ENCODE measurements at regions not wholly inside any gene's neighbourhood (a gene's known extent, or its start where the extent isn't known, plus 50 kb on each side); places are given as distances from the start of the nearest gene placed in this dataset.

DNA sequence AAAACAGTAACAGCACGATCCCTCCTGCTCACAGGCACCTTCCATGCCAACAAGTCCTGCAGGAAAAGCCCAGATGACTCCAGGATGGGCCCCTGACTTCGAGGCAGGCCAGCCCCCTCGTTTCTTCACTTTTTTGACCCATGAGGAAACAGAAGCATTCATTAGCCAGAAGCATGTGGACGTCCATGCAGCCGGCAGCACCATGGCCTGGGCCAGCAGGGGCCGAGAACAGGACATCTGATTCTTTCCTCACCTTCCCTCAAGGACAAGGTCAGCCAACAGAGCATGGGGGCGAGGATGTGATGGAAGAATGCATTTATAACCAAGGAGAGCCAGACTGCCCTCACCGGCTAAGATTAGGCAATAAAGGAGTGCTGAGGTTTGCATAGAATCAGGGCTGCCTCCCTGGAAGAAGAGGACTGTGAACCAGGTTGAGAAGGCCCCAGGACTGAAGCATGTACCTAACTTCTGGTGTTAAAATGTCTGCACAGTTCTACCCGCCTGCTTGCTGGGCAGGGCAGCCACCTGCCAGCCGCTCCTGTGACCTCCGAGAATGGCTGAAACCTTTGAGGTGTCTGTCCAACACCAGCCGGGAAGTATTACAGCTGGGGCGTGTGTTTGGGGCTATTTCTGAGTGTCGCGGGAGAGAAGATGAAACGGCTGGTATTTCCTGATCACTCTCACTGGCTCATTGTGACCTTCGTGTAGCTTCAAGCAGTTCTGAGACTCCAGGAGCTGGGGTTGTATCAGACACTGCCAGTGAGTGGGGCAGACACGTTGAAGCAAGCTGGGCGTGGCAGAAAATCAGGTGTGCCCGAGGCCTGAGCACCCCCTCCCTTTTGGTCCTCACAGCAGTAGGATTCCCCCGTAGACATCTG lies 94.0 kb upstream of the TNRC6C start:
- no peak overlapping the region for H2AK5ac ChIP-seq (ENCODE audit: low read length)
- no peak overlapping the region for H2BK120ac ChIP-seq (ENCODE audit: low read depth, low read length)
- H2BK5ac ChIP-seq (ENCODE audit: low read length) = no peak overlapping the region
- WGBS (ENCODE audit: extremely low coverage, insufficient coverage, low lambda C conversion rate) = no CpG with 5 or more reads among the region's 21 CpGs
- no peak overlapping the region for H3K23ac ChIP-seq (ENCODE audit: low read length)
- no peak overlapping the region for H4K5ac ChIP-seq (ENCODE audit: low read length)
- H3K18ac ChIP-seq (ENCODE audit: low read length) = no peak overlapping the region
- no peaks in the 10 kb centered on the region for H3K79me1 ChIP-seq (ENCODE audit: low read length)
- H3K4ac ChIP-seq (ENCODE audit: low read depth, low read length) = no peak overlapping the region
- H3K9ac ChIP-seq (ENCODE audit: low read length) = no peak overlapping the region
- H3K36me3 ChIP-seq (ENCODE audit: control insufficient read depth, insufficient read depth, low read length) = no peaks in the 10 kb centered on the region
- no peak overlapping the region for H3K27ac ChIP-seq (ENCODE audit: low read depth, low read length)
- DNase-seq = no peak
- H3K56ac ChIP-seq (ENCODE audit: low read length) = no peak overlapping the region
- no peak overlapping the region for H4K8ac ChIP-seq (ENCODE audit: low read depth, low read length)
- no peaks in the 10 kb centered on the region for H3K27me3 ChIP-seq (ENCODE audit: insufficient read depth, low read length, poor library complexity)
- H3K4me1 ChIP-seq (ENCODE audit: control insufficient read depth, low read depth, low read length) = no peaks in the 10 kb centered on the region
- no peak overlapping the region for H3K4me2 ChIP-seq (ENCODE audit: low read length)
- no peak overlapping the region for H2BK15ac ChIP-seq (replicated peaks; ENCODE audit: low read depth)
- no peaks in the 10 kb centered on the region for H3K79me2 ChIP-seq (ENCODE audit: control insufficient read depth, insufficient read depth, low read length)
- no peak overlapping the region for H3K4me3 ChIP-seq (ENCODE audit: low read length)

DNA sequence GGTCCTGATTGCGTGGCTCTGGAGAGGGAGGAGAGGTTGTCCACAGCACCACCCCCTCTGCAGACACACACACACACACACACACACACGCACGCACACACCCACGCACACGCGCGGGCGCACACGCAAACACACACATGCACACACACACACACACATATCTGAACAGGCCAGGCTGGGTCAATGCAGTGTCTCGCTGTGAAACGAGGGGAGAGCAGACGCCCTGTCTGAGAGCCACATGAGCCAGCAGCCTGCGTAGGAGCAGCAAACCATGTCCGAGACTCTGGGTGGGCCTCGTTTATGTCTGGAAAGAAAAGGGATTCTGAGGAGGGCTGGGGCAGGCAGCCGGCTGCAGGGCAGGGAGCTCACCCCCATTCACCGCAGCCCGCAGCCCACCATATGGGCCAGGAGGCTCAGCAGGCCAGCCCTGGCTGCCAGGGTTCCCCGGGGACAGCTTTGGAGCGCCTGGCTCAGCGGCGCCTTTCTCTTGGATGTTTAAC lies 93.3 kb upstream of the TNRC6C start:
- no peak overlapping the region for H4K8ac ChIP-seq (ENCODE audit: low read depth, low read length)
- H3K27me3 ChIP-seq (ENCODE audit: insufficient read depth, low read length, poor library complexity) = no peaks in the 10 kb centered on the region
- H3K18ac ChIP-seq (ENCODE audit: low read length) = no peak overlapping the region
- no peak overlapping the region for H3K4me3 ChIP-seq (ENCODE audit: low read length)
- DNase-seq = no peak
- no peak overlapping the region for H3K4me2 ChIP-seq (ENCODE audit: low read length)
- WGBS (ENCODE audit: extremely low coverage, insufficient coverage, low lambda C conversion rate) = no CpG with 5 or more reads among the region's 22 CpGs
- H3K4ac ChIP-seq (ENCODE audit: low read depth, low read length) = no peak overlapping the region
- no peak overlapping the region for H2BK120ac ChIP-seq (ENCODE audit: low read depth, low read length)
- H3K79me2 ChIP-seq (ENCODE audit: control insufficient read depth, insufficient read depth, low read length) = no peaks in the 10 kb centered on the region
- no peak overlapping the region for H3K23ac ChIP-seq (ENCODE audit: low read length)
- H3K9ac ChIP-seq (ENCODE audit: low read length) = no peak overlapping the region
- no peak overlapping the region for H2BK15ac ChIP-seq (replicated peaks; ENCODE audit: low read depth)
- no peak overlapping the region for H2BK5ac ChIP-seq (ENCODE audit: low read length)
- H3K36me3 ChIP-seq (ENCODE audit: control insufficient read depth, insufficient read depth, low read length) = no peaks in the 10 kb centered on the region
- H3K79me1 ChIP-seq (ENCODE audit: low read length) = no peaks in the 10 kb centered on the region
- H4K5ac ChIP-seq (ENCODE audit: low read length) = no peak overlapping the region
- no peak overlapping the region for H2AK5ac ChIP-seq (ENCODE audit: low read length)
- no peak overlapping the region for H3K27ac ChIP-seq (ENCODE audit: low read depth, low read length)
- no peak overlapping the region for H3K56ac ChIP-seq (ENCODE audit: low read length)
- H3K4me1 ChIP-seq (ENCODE audit: control insufficient read depth, low read depth, low read length) = no peaks in the 10 kb centered on the region

DNA sequence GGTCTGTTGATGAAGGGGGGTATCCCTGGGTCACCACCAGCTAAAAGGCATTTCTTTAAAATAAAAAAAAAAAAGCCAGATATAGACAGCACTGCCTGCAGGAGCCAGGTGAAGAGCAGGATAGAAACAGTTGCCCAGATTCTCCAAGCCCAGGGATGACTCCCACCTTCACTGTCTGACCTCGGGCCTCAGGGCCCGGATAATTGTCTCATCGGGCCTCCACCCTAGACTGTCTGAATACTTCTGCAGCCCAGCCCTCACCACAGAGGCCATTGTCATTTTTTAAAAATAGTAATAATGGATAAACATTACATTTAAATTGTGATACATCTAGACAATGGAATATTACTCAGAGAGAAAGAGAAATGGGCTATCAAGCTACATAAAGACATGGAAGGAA lies 92.8 kb upstream of the TNRC6C start:
- Histone ChIP-seq H3K18ac (ENCODE audit: low read length) (no peak overlapping the region), H2BK5ac (ENCODE audit: low read length) (no peak overlapping the region), H2BK120ac (ENCODE audit: low read depth, low read length) (no peak overlapping the region), H2BK15ac (replicated peaks; ENCODE audit: low read depth) (no peak overlapping the region), H3K4me3 (ENCODE audit: low read length) (no peak overlapping the region), H4K5ac (ENCODE audit: low read length) (no peak overlapping the region), H3K4me1 (ENCODE audit: control insufficient read depth, low read depth, low read length) (no peaks in the 10 kb centered on the region), H3K56ac (ENCODE audit: low read length) (no peak overlapping the region), H3K79me1 (ENCODE audit: low read length) (no peaks in the 10 kb centered on the region), H3K36me3 (ENCODE audit: control insufficient read depth, insufficient read depth, low read length) (no peaks in the 10 kb centered on the region), H4K8ac (ENCODE audit: low read depth, low read length) (no peak overlapping the region), H3K4me2 (ENCODE audit: low read length) (no peak overlapping the region), H3K9ac (ENCODE audit: low read length) (no peak overlapping the region), H3K4ac (ENCODE audit: low read depth, low read length) (no peak overlapping the region), H3K27me3 (ENCODE audit: insufficient read depth, low read length, poor library complexity) (no peaks in the 10 kb centered on the region), H3K79me2 (ENCODE audit: control insufficient read depth, insufficient read depth, low read length) (no peaks in the 10 kb centered on the region), H2AK5ac (ENCODE audit: low read length) (no peak overlapping the region), H3K23ac (ENCODE audit: low read length) (no peak overlapping the region), H3K27ac (ENCODE audit: low read depth, low read length) (no peak overlapping the region)
- no peak for DNase-seq
- WGBS (ENCODE audit: extremely low coverage, insufficient coverage, low lambda C conversion rate) = no CpG with 5 or more reads among the region's 3 CpGs

DNA sequence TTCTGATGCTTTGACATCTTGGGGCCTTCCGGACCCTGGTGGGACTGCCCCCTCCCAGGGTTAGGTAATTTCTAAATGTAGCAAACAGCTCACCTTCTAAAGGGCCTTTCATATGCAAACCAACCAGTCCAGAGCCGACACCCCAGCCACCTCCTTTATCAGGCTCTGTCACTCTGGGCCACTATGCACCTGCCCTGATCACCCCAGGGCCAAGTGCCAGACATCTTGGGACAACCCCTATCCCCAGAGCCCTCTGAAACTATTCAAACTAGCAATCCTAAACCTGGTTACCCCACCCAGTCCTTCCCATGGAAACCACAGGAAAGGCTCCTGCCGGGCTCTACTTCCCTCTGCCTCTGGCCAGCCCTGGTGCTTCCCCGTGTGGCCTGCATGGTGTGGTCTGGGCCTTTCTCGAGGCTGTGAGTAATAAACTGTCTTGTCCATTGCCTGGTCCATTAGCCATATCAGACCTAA lies 91.2 kb upstream of the TNRC6C start:
- Histone ChIP-seq H3K9ac (ENCODE audit: low read length) (no peak overlapping the region), H2BK5ac (ENCODE audit: low read length) (no peak overlapping the region), H4K8ac (ENCODE audit: low read depth, low read length) (no peak overlapping the region), H2BK120ac (ENCODE audit: low read depth, low read length) (no peak overlapping the region), H3K79me2 (ENCODE audit: control insufficient read depth, insufficient read depth, low read length) (no peaks in the 10 kb centered on the region), H4K5ac (ENCODE audit: low read length) (no peak overlapping the region), H3K4me1 (ENCODE audit: control insufficient read depth, low read depth, low read length) (no peaks in the 10 kb centered on the region), H3K27ac (ENCODE audit: low read depth, low read length) (no peak overlapping the region), H3K4me2 (ENCODE audit: low read length) (no peak overlapping the region), H3K4me3 (ENCODE audit: low read length) (no peak overlapping the region), H3K27me3 (ENCODE audit: insufficient read depth, low read length, poor library complexity) (no peaks in the 10 kb centered on the region), H3K79me1 (ENCODE audit: low read length) (no peaks in the 10 kb centered on the region), H3K4ac (ENCODE audit: low read depth, low read length) (no peak overlapping the region), H3K18ac (ENCODE audit: low read length) (no peak overlapping the region), H2AK5ac (ENCODE audit: low read length) (no peak overlapping the region), H2BK15ac (replicated peaks; ENCODE audit: low read depth) (no peak overlapping the region), H3K23ac (ENCODE audit: low read length) (no peak overlapping the region), H3K56ac (ENCODE audit: low read length) (no peak overlapping the region), H3K36me3 (ENCODE audit: control insufficient read depth, insufficient read depth, low read length) (no peaks in the 10 kb centered on the region)
- no peak for DNase-seq
- WGBS (ENCODE audit: extremely low coverage, insufficient coverage, low lambda C conversion rate) = no CpG with 5 or more reads among the region's 5 CpGs

DNA sequence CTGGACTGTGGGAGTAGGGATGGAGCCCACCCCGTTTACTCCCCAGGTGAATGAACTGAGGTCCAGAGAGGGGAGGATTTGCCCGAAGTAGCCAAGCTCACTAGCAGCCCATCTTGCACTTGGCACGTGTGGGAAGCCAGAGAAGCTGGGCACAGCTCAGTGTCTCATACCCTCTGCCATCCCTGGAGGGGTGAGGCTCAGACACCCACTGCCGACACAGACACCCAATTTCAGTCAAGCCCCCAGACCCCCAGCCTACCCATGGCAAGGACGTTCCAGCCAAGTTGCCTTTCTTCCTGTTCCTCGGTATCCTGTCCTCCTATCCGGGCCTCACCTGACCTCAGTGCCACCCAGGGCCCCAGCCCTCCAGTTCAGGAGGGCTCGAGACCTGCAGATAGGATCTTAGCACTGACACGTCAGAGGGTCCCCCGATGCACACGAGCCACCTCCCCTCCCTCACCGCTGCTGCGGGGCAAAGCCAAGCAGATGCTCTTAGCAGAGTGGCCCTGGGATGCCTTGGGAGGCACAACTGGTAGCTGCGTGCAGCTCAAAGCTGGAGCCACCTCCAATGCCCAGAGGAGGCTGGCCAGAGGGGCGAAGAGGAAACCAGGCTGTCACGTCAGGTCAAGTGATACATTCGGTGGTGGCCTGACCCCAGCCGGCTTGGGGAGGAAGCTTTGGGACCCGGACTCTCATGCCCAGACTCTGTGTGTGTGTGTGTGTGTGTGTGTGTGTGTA lies 90.4 kb upstream of the TNRC6C start:
- Histone ChIP-seq H3K4me1 (ENCODE audit: control insufficient read depth, low read depth, low read length) (no peaks in the 10 kb centered on the region), H3K9ac (ENCODE audit: low read length) (no peak overlapping the region), H3K4me2 (ENCODE audit: low read length) (no peak overlapping the region), H3K27ac (ENCODE audit: low read depth, low read length) (no peak overlapping the region), H3K27me3 (ENCODE audit: insufficient read depth, low read length, poor library complexity) (no peaks in the 10 kb centered on the region), H2BK120ac (ENCODE audit: low read depth, low read length) (no peak overlapping the region), H3K4ac (ENCODE audit: low read depth, low read length) (no peak overlapping the region), H4K8ac (ENCODE audit: low read depth, low read length) (no peak overlapping the region), H2BK5ac (ENCODE audit: low read length) (no peak overlapping the region), H3K4me3 (ENCODE audit: low read length) (no peak overlapping the region), H3K18ac (ENCODE audit: low read length) (no peak overlapping the region), H3K36me3 (ENCODE audit: control insufficient read depth, insufficient read depth, low read length) (no peaks in the 10 kb centered on the region), H4K5ac (ENCODE audit: low read length) (no peak overlapping the region), H2BK15ac (replicated peaks; ENCODE audit: low read depth) (no peak overlapping the region), H3K79me2 (ENCODE audit: control insufficient read depth, insufficient read depth, low read length) (no peaks in the 10 kb centered on the region), H3K23ac (ENCODE audit: low read length) (no peak overlapping the region), H3K56ac (ENCODE audit: low read length) (no peak overlapping the region), H3K79me1 (ENCODE audit: low read length) (no peaks in the 10 kb centered on the region), H2AK5ac (ENCODE audit: low read length) (no peak overlapping the region)
- no peak for DNase-seq
- WGBS (ENCODE audit: extremely low coverage, insufficient coverage, low lambda C conversion rate) = no CpG with 5 or more reads among the region's 19 CpGs

Measured in mesendoderm (in vitro differentiated cells).